ENCODE measurements at regions not wholly inside any gene's neighbourhood (a gene's known extent, or its start where the extent isn't known, plus 50 kb on each side); places are given as distances from the start of the nearest gene placed in this dataset.

DNA sequence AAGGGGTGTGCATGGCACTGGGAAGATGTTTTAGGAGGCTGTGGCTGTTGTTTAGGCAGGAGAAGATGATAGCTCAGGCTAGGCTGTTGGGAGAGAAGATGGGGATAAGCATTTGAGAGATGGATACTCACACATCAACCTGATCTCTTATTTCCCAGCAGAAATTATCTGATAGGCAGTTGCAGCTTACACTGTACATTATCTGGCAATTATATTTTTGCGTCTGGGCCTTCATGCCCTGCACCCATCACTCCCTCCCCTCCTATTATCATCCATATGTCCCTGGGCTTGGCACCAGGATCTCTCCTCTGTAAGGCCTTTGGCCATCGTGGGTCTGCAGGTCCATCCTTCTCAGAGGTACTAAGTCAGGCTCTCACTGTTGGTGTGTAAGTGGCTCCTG is 401.0 kb upstream of the EEF2KMT start:
- TF ChIP-seq, protein P1, sequence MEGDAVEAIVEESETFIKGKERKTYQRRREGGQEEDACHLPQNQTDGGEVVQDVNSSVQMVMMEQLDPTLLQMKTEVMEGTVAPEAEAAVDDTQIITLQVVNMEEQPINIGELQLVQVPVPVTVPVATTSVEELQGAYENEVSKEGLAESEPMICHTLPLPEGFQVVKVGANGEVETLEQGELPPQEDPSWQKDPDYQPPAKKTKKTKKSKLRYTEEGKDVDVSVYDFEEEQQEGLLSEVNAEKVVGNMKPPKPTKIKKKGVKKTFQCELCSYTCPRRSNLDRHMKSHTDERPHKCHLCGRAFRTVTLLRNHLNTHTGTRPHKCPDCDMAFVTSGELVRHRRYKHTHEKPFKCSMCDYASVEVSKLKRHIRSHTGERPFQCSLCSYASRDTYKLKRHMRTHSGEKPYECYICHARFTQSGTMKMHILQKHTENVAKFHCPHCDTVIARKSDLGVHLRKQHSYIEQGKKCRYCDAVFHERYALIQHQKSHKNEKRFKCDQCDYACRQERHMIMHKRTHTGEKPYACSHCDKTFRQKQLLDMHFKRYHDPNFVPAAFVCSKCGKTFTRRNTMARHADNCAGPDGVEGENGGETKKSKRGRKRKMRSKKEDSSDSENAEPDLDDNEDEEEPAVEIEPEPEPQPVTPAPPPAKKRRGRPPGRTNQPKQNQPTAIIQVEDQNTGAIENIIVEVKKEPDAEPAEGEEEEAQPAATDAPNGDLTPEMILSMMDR (IDR thresholded peaks at IDR 0.05), result no peak
- TF ChIP-seq POLR2AphosphoS5 (IDR thresholded peaks at IDR 0.05; ENCODE audit: insufficient read depth in 1 of 2, low read depth in 1 of 2), result no peak

Data from vagina (tissue), 2 donors.